ENCODE measurements at regions not wholly inside any gene's neighbourhood (a gene's known extent, or its start where the extent isn't known, plus 50 kb on each side); places are given as distances from the start of the nearest gene placed in this dataset.

DNA sequence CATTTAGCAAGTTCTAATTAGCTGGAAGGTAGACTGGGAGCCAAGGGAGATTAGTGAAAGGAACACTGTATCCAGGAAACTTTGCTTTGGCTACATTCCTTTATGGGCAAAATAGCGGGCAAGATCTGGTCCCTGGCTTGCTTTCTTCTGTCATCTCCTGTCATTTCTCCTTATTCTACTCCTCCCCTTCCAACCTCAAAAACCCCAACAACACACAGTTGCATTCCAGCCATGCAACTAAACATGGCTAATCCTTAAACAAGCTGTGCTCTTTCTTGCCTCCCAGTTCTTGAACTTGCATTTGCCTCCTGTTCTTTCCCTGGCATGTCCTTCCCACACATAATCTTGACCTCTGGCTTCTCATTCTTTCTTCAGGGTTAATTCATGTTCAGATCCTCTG is 59.5 kb upstream of the CDCA7L start:
- no peak for TF ChIP-seq CTCF (conservative IDR thresholded peaks at IDR 0.05; ENCODE audit: low read length)
- TF ChIP-seq EZH2phosphoT487 (IDR thresholded peaks at IDR 0.05; ENCODE audit: borderline replicate concordance, low read depth, low read length) = no peak
